GM12873 (cell line): ENCODE measurements at regions not wholly inside any gene's neighbourhood (a gene's known extent, or its start where the extent isn't known, plus 50 kb on each side); places are given as distances from the start of the nearest gene placed in this dataset.

Experiments used
- CTCF ChIP-seq: IDR thresholded peaks from 2 replicates; pipeline ENCODE4 v1.5.1; 2012; ENCODE audit warnings: low read depth, mild to moderate bottlenecking, moderate library complexity, low read length, control low read depth; ENCODE audit not compliant: insufficient read depth; ENCODE audit errors: missing control alignments

- TF ChIP-seq CTCF: no peak
Measured at GRCh38 chr4:156015781-156016180, 62.1 kb upstream of the CTSO start.

- no peak for TF ChIP-seq CTCF
Measured at GRCh38 chr4:156006192-156006591, 52.5 kb upstream of the CTSO start.
